ENCODE measurements at regions not wholly inside any gene's neighbourhood (a gene's known extent, or its start where the extent isn't known, plus 50 kb on each side); places are given as distances from the start of the nearest gene placed in this dataset.

- no peak overlapping the region for H3K27ac ChIP-seq
- DNase-seq, result no peak
Observed at GRCh38 chr4:125951261-125951887, 636.6 kb downstream of the FAT4 start.

GRCh38 chr4:125952631-125953030 is 637.9 kb downstream of the FAT4 start:
- no peaks in the 10 kb centered on the region for H3K27me3 ChIP-seq
- DNase-seq, result no peak
- H3K4me3 ChIP-seq, result no peak overlapping the region
- TF ChIP-seq POLR2A (IDR thresholded peaks at IDR 0.05), result no peak
- TF ChIP-seq CTCF (IDR thresholded peaks at IDR 0.05), result no peak
- H3K4me1 ChIP-seq, result no peaks in the 10 kb centered on the region
- no peaks in the 10 kb centered on the region for H3K9me3 ChIP-seq
- no peak overlapping the region for H3K27ac ChIP-seq
- H3K36me3 ChIP-seq, result no peaks in the 10 kb centered on the region

More at GRCh38 chr4:125951261-125951887, 636.6 kb downstream of the FAT4 start:
- H3K4me3 ChIP-seq, result no peak overlapping the region
- H3K4me1 ChIP-seq, result no peaks in the 10 kb centered on the region
- H3K36me3 ChIP-seq, result no peaks in the 10 kb centered on the region
- H3K27me3 ChIP-seq, result no peaks in the 10 kb centered on the region
- H3K9me3 ChIP-seq, result no peaks in the 10 kb centered on the region
- TF ChIP-seq CTCF (IDR thresholded peaks at IDR 0.05) (no peak), POLR2A (IDR thresholded peaks at IDR 0.05) (no peak)

GRCh38 chr4:125956276-125956675 is 641.5 kb downstream of the FAT4 start:
- Histone ChIP-seq H3K4me1 (no peaks in the 10 kb centered on the region), H3K4me3 (no peak overlapping the region), H3K27me3 (no peaks in the 10 kb centered on the region), H3K9me3 (no peaks in the 10 kb centered on the region), H3K27ac (no peak overlapping the region), H3K36me3 (no peaks in the 10 kb centered on the region)
- no peak for DNase-seq
- TF ChIP-seq POLR2A (IDR thresholded peaks at IDR 0.05) (no peak), CTCF (IDR thresholded peaks at IDR 0.05) (no peak)

GRCh38 chr4:125958519-125958918 is 643.8 kb downstream of the FAT4 start:
- Histone ChIP-seq H3K36me3 (no peaks in the 10 kb centered on the region), H3K27me3 (no peaks in the 10 kb centered on the region), H3K27ac (no peak overlapping the region), H3K9me3 (no peaks in the 10 kb centered on the region), H3K4me1 (no peaks in the 10 kb centered on the region), H3K4me3 (no peak overlapping the region)
- no peak for DNase-seq
- TF ChIP-seq CTCF (IDR thresholded peaks at IDR 0.05) (no peak), POLR2A (IDR thresholded peaks at IDR 0.05) (no peak)

- Histone ChIP-seq H3K4me1 (no peaks in the 10 kb centered on the region), H3K9me3 (no peaks in the 10 kb centered on the region), H3K36me3 (no peaks in the 10 kb centered on the region), H3K27ac (no peak overlapping the region), H3K27me3 (no peaks in the 10 kb centered on the region), H3K4me3 (no peak overlapping the region)
- DNase-seq, result no peak
- TF ChIP-seq CTCF (IDR thresholded peaks at IDR 0.05) (no peak), POLR2A (IDR thresholded peaks at IDR 0.05) (no peak)
Observed at GRCh38 chr4:125961626-125962025, 646.9 kb downstream of the FAT4 start.

All from Peyer's patch (tissue), 4 donors.